Right lobe of liver (tissue), 6 donors: ENCODE measurements at regions not wholly inside any gene's neighbourhood (a gene's known extent, or its start where the extent isn't known, plus 50 kb on each side); places are given as distances from the start of the nearest gene placed in this dataset.

Source experiments
- ATAC-seq, 4 donors: fragments of 200-7000 bp; cut with Tn5 transposase; one replicate each; pipeline ENCODE4 v1.9.1; 2020; ENCODE audit warnings: mild to moderate bottlenecking in 4 of 4, moderate library complexity in 4 of 4
- DNase-seq, 3 donors: peaks; one replicate each; pipeline ENCODE4 v3.0.0-alpha.2; 2020
- H3K27ac ChIP-seq, 3 donors: fragments of 200-600 bp; one replicate each; pipeline ENCODE4 v1.8.0; 2022
- H3K27me3 ChIP-seq, 2 donors: fragments of 200-600 bp; one replicate each; pipeline ENCODE4 v1.8.0; 2022
- H3K36me3 ChIP-seq, 4 donors: fragments of 200-600 bp; sonication (generic) in 1 of 4; one replicate each; pipeline versions ENCODE4 v1.5.1 to v1.8.0; 2017 to 2022; ENCODE audit warnings: control low read depth in 1 of 4
- H3K4me1 ChIP-seq, 4 donors: fragments of 200-600 bp; sonication (generic) in 1 of 4; one replicate each; pipeline versions ENCODE4 v1.5.1 to v1.8.0; 2017 to 2022; ENCODE audit warnings: control low read depth in 1 of 4
- H3K4me3 ChIP-seq, 3 donors: fragments of 200-600 bp; one replicate each; pipeline ENCODE4 v1.8.0; 2022
- H3K9me3 ChIP-seq, 4 donors: fragments of 200-600 bp; sonication (generic) in 1 of 4; one replicate each; pipeline versions ENCODE4 v1.5.1 to v1.8.0; 2017 to 2022; ENCODE audit warnings: control low read depth in 1 of 4
- CTCF ChIP-seq, 4 donors: fragments of 200-600 bp in 3 of 4; fragments of 450-650 bp in 1 of 4; IDR thresholded peaks; one replicate each; pipeline versions ENCODE4 v1.5.1 to v1.8.0; 2016 to 2022; ENCODE audit warnings: antibody characterized with exemption in 4 of 4, mild to moderate bottlenecking in 2 of 4
- POLR2A ChIP-seq: fragments of 450-650 bp; IDR thresholded peaks from one replicate; pipeline ENCODE4 v1.6.1; 2017; ENCODE audit warnings: antibody characterized with exemption, mild to moderate bottlenecking
- WGBS: methylation state at CpG from one replicate; pipeline ENCODE4 v1.1.6; 2018; ENCODE audit warnings: low coverage, low lambda C conversion rate; ENCODE audit not compliant: insufficient coverage; ENCODE audit errors: missing lambda C conversion rate; 5-methylcytosine and 5-hydroxymethylcytosine counted together
- intact Hi-C, 2 donors: fragments of 100-400 bp; cut with DNase I; formaldehyde crosslinking; loops; one replicate each; pipeline versions ENCODE4 v1.11.2 to v1.14.1; 2022
- donor health status: DM: no; HTN: yes; CAD: no.
- donor health status: DM: no; HTN: no; CAD: no.
- donor health status: DM: no; HTN: no; CAD: no.
- donor health status: DM: no; HTN: yes; CAD: no.
- donor health status: DM: no; HTN: yes; CAD: no.

DNA sequence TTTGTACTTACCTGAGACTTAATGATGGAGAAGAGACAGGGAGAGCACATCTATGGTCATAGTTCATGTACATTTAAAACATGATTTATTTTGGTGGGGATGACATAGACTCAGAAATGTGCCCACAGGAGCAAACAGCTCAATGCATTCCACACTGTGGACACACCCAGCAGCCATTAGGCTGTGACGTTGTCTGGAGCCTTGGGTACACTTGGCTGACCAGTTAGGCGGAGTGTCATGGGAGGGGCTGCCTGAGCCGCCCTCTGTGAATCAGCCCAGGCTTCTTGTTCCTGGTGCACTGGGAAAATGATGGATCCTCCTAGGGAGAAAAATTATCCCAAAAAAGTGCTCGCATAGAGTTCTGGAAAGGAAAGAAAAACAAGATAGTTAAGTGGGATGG lies 231.0 kb upstream of the GMDS start:
- no peak for TF ChIP-seq POLR2A
- TF ChIP-seq CTCF (IDR thresholded peaks at IDR 0.05) = no peak
- Histone ChIP-seq H3K27ac (no peak overlapping the region), H3K4me1 (no peaks in the 10 kb centered on the region), H3K9me3 (no peaks in the 10 kb centered on the region), H3K27me3 (no peaks in the 10 kb centered on the region), H3K36me3 (no peaks in the 10 kb centered on the region), H3K4me3 (no peak overlapping the region)
- intact Hi-C loops = no loop called here
- no peak for ATAC-seq
- DNase-seq = no peak
- 56% methylated on average over 4 of the region's 4 CpGs for WGBS

DNA sequence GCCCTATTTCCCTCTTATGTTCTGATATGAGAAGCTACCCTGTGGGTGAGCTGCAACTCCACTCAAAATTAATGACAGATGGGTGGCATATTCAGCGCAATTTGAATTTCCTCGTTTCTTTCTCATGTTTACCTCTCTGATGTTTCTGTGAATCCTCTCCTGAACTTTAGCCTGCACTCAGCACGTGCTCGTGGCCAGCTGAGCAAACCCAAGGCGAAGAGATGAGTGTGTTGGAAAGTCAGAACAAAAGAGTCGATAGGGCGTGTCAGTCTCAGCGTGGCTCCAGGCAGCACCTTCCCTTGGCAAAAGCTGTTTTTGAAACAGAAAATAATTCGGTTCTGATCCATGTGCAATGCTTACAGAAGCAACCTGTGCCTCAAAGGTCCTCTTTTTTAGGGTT lies 226.1 kb upstream of the GMDS start:
- ATAC-seq (no peak), DNase-seq (no peak)
- intact Hi-C loops = no loop called here

GRCh38 chr6:2469428-2469827 lies 224.0 kb upstream of the GMDS start:
- Histone ChIP-seq H3K4me3 (no peak overlapping the region), H3K9me3 (no peaks in the 10 kb centered on the region), H3K27me3 (no peaks in the 10 kb centered on the region), H3K27ac (no peak overlapping the region), H3K36me3 (no peaks in the 10 kb centered on the region), H3K4me1 (no peaks in the 10 kb centered on the region)
- WGBS = 40% methylated on average over 1 of the region's 8 CpGs
- ATAC-seq (no peak), DNase-seq (no peak)
- TF ChIP-seq POLR2A = no peak
- intact Hi-C loops = no loop called here

More for the DNA sequence above, 226.1 kb upstream of the GMDS start:
- TF ChIP-seq POLR2A = no peak
- no peak for TF ChIP-seq CTCF (IDR thresholded peaks at IDR 0.05)
- H3K27ac ChIP-seq = no peak overlapping the region
- H3K36me3 ChIP-seq = no peaks in the 10 kb centered on the region
- H3K4me3 ChIP-seq = no peak overlapping the region
- H3K4me1 ChIP-seq = no peaks in the 10 kb centered on the region
- H3K27me3 ChIP-seq = no peaks in the 10 kb centered on the region
- 71% methylated on average over 6 of the region's 9 CpGs for WGBS
- no peaks in the 10 kb centered on the region for H3K9me3 ChIP-seq

GRCh38 chr6:2468601-2468955 lies 223.2 kb upstream of the GMDS start:
- 60% methylated on average over 3 of the region's 4 CpGs for WGBS
- H3K4me3 ChIP-seq = no peak overlapping the region
- intact Hi-C loops = no loop called here
- H3K27ac ChIP-seq = no peak overlapping the region
- DNase-seq = no peak
- H3K9me3 ChIP-seq = no peaks in the 10 kb centered on the region
- H3K4me1 ChIP-seq = no peaks in the 10 kb centered on the region
- H3K36me3 ChIP-seq = no peaks in the 10 kb centered on the region
- H3K27me3 ChIP-seq = no peaks in the 10 kb centered on the region
- no peak for ATAC-seq
- no peak for TF ChIP-seq POLR2A
- TF ChIP-seq CTCF (IDR thresholded peaks at IDR 0.05) = no peak

GRCh38 chr6:2467929-2468600 lies 222.7 kb upstream of the GMDS start:
- 26% methylated on average over 6 of the region's 6 CpGs for WGBS
- H3K4me3 ChIP-seq = no peak overlapping the region
- DNase-seq = no peak
- H3K36me3 ChIP-seq = no peaks in the 10 kb centered on the region
- no peak for TF ChIP-seq CTCF (IDR thresholded peaks at IDR 0.05)
- TF ChIP-seq POLR2A = no peak
- no peaks in the 10 kb centered on the region for H3K9me3 ChIP-seq
- no peaks in the 10 kb centered on the region for H3K4me1 ChIP-seq
- intact Hi-C loops = no loop called here
- no peak overlapping the region for H3K27ac ChIP-seq
- ATAC-seq = no peak
- H3K27me3 ChIP-seq = no peaks in the 10 kb centered on the region
